ENCODE measurements at regions not wholly inside any gene's neighbourhood (a gene's known extent, or its start where the extent isn't known, plus 50 kb on each side); places are given as distances from the start of the nearest gene placed in this dataset.

DNA sequence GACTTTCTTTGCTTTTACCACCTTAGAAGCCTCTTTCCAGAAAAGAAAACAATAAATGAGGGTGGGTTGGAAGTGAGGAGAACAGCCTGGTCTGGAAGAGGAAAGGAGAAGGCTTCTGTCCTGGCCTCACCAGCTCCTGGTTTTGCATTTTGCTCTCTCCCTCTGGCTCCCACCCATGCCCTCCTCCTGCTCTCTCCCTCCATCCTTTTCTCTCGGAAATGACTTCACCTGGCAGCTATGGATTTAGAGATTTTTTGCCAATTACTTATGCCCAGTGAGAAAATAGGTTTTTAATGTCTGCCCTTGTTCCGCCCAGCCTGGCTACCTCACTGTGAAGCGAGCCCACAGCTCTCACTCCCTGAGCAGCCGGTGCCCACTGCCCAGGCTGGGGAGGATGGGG is 77.9 kb upstream of the NTRK3 start:
- TF ChIP-seq CTCF (conservative IDR thresholded peaks at IDR 0.05; ENCODE audit: low read length) (no peak), EZH2phosphoT487 (IDR thresholded peaks at IDR 0.05; ENCODE audit: borderline replicate concordance, low read depth, low read length) (no peak)

All from OCI-LY7 (cell line).